K562 (cell line): ENCODE measurements at regions not wholly inside any gene's neighbourhood (a gene's known extent, or its start where the extent isn't known, plus 50 kb on each side); places are given as distances from the start of the nearest gene placed in this dataset.

Source experiments
- ATAC-seq: fragments of 200-7000 bp; cut with Tn5 transposase; 3 replicates; pipeline ENCODE4 v1.9.1; 2020; ENCODE audit warnings: moderate library complexity
- BruUV-seq: library from RNA; stranded (reverse); fragments of 400-500 nt; replicated peaks from 2 replicates; lab custom pipeline; 2021; lab: Mats Ljungman, UMichigan
- CTCF ChIA-PET: fragments of 300-600 bp; formaldehyde crosslinking; extraction: SDS; loops from one replicate; lab custom pipeline; 2021; ENCODE audit warnings: low intra/inter-chr PET ratio; lab: Yijun Ruan, JAX
- POLR2A ChIA-PET: fragments of 300-600, 350-650 bp; sonication (Branson Sonifier 250); formaldehyde crosslinking; extraction: SDS; loops from one replicate; lab custom pipeline; 2021; ENCODE audit warnings: antibody characterized with exemption, inconsistent platforms; lab: Yijun Ruan, JAX
- DNase-seq, 4 experiments: peaks; one replicate each; pipeline versions ENCODE4 v3.0.0 to v3.0.0-alpha.2; 2011 to 2018; ENCODE audit warnings: low spot score in 3 of 4, mixed read lengths in 3 of 4; ENCODE audit errors: extremely low read depth in 1 of 4
- FAIRE-seq: peaks from 2 replicates; lab custom pipeline; 2011; peaks lifted over from hg19 to GRCh38; lab: Jason Lieb, UNC
- H2AFZ ChIP-seq: 2 replicates; pipeline ENCODE4 v1.6.0; 2011; ENCODE audit warnings: low read depth, low read length, control low read depth, inconsistent platforms
- H3K27ac ChIP-seq: fragments of 200-600 bp; 3 replicates; pipeline ENCODE4 v1.8.0; 2011; ENCODE audit warnings: low read depth, mild to moderate bottlenecking, control low read depth, inconsistent platforms, low read length, moderate library complexity, mixed read lengths; ENCODE audit errors: extremely low read depth
- H3K27me3 ChIP-seq, 2 experiments: fragments of 300-600 bp in 1 of 2; 2 replicates in 1 of 2; 3 replicates in 1 of 2; pipeline versions ENCODE4 v1.6.0 to v1.8.0; 2011; ENCODE audit warnings: inconsistent platforms in 2 of 2, low read length in 2 of 2, mild to moderate bottlenecking in 1 of 2, mixed read lengths in 1 of 2, moderate library complexity in 1 of 2; ENCODE audit not compliant: control insufficient read depth in 2 of 2, insufficient read depth in 2 of 2
- H3K36me3 ChIP-seq: fragments of 300-600 bp; 3 replicates; pipeline ENCODE4 v1.8.0; 2011; ENCODE audit warnings: mild to moderate bottlenecking, low read length, inconsistent platforms; ENCODE audit not compliant: control insufficient read depth, insufficient read depth
- H3K4me1 ChIP-seq, 2 experiments: fragments of 200-600 bp in 1 of 2; replicated peaks in 1 of 2; 2 replicates in 1 of 2; 3 replicates in 1 of 2; pipeline versions ENCODE4 v1.5.1 to v1.8.0; 2011; ENCODE audit warnings: inconsistent platforms in 2 of 2, low read length in 2 of 2, mild to moderate bottlenecking in 1 of 2, mixed read lengths in 1 of 2, moderate library complexity in 1 of 2; ENCODE audit not compliant: control insufficient read depth in 2 of 2, insufficient read depth in 2 of 2
- H3K4me2 ChIP-seq: 2 replicates; pipeline ENCODE4 v1.6.1; 2011; ENCODE audit warnings: low read length, control low read depth, inconsistent platforms, mixed read lengths; ENCODE audit not compliant: insufficient read depth
- H3K4me3 ChIP-seq: fragments of 200-600 bp; sonication (generic), shearing (Covaris generic); 2 replicates; pipeline ENCODE4 v1.5.1; 2016; ENCODE audit warnings: control low read depth, inconsistent platforms
- H3K79me2 ChIP-seq: fragments of 200-600 bp; 3 replicates; pipeline ENCODE4 v1.8.0; 2011; ENCODE audit warnings: low read length, inconsistent platforms; ENCODE audit not compliant: control insufficient read depth, insufficient read depth
- H3K9ac ChIP-seq, 2 experiments: 2 replicates each; pipeline versions ENCODE4 v1.6.0 to v1.6.1; 2011; ENCODE audit warnings: low read depth in 2 of 2, low read length in 2 of 2, control low read depth in 1 of 2, inconsistent platforms in 1 of 2, mild to moderate bottlenecking in 1 of 2, mixed read lengths in 1 of 2; ENCODE audit not compliant: insufficient read depth in 1 of 2
- H3K9me1 ChIP-seq: one replicate; pipeline ENCODE4 v1.6.0; 2011; ENCODE audit warnings: inconsistent platforms, mild to moderate bottlenecking, low read length, moderate library complexity; ENCODE audit not compliant: control insufficient read depth, insufficient read depth
- H3K9me3 ChIP-seq: replicated peaks from 2 replicates; pipeline ENCODE4 v1.5.1; 2011; ENCODE audit warnings: low read depth, low read length, inconsistent platforms; ENCODE audit not compliant: control insufficient read depth, insufficient read depth
- H4K20me1 ChIP-seq: replicated peaks from 2 replicates; pipeline ENCODE4 v1.6.1; 2011; ENCODE audit warnings: low read length, inconsistent platforms, mixed read lengths; ENCODE audit not compliant: control insufficient read depth, insufficient read depth
- BHLHE40 ChIP-seq: IDR thresholded peaks from 2 replicates; pipeline ENCODE4 v1.6.1; 2011; ENCODE audit warnings: low read length, improper control_type of control experiment
- CBX1 ChIP-seq: sonication (generic); IDR thresholded peaks from 2 replicates; pipeline ENCODE4 v1.6.1; 2016; ENCODE audit warnings: antibody characterized with exemption, low read depth, mild to moderate bottlenecking
- POLR2AphosphoS2 ChIP-seq: IDR thresholded peaks from 2 replicates; pipeline ENCODE4 v1.6.1; 2012; ENCODE audit warnings: low read length, improper control_type of control experiment
- RFX1 ChIP-seq: fragments of 450-650 bp; IDR thresholded peaks from 2 replicates; pipeline ENCODE4 v1.6.1; 2016; ENCODE audit warnings: mild to moderate bottlenecking, moderate library complexity
- SMC3 ChIP-seq: conservative IDR thresholded peaks from 2 replicates; pipeline ENCODE4 v1.6.1; 2011; ENCODE audit warnings: low read depth, low read length, improper control_type of control experiment; ENCODE audit not compliant: insufficient read depth
- ZNF354B ChIP-seq: fragments of 250-450 bp; sonication (Bioruptor Pico); IDR thresholded peaks from 2 replicates; pipeline ENCODE4 v1.4.0; 2020
- WGBS: fragments of 100-300 bp; shearing (Covaris generic); methylation state at CpG from one replicate; pipeline ENCODE4 v1.1.6; 2016; ENCODE audit warnings: low coverage, mixed read lengths; ENCODE audit not compliant: insufficient coverage; ENCODE audit errors: missing lambda C conversion rate; 5-methylcytosine and 5-hydroxymethylcytosine counted together
- in situ Hi-C: fragments of 300-500 bp; cut with MboI; formaldehyde crosslinking; loops from 4 replicates; pipeline ENCODE4 v1.15.0; 2018; ENCODE audit warnings: inconsistent platforms, mixed read lengths
- intact Hi-C: fragments of 100-400 bp; cut with micrococcal nuclease; formaldehyde crosslinking; loops from 2 replicates; pipeline ENCODE4 v1.14.2; 2022
- TF ChIP-seq, protein P1 (sequence below): fragments of 250-450 bp; sonication (Bioruptor Pico); IDR thresholded peaks from 2 replicates; pipeline ENCODE4 v1.5.0; 2021; ENCODE audit warnings: mild to moderate bottlenecking, moderate library complexity
- TF ChIP-seq, protein P2 (sequence below): fragments of 450-650 bp; formaldehyde crosslinking; IDR thresholded peaks from 2 replicates; pipeline ENCODE4 v1.4.0; 2020; ENCODE audit warnings: mild to moderate bottlenecking, moderate library complexity

DNA sequence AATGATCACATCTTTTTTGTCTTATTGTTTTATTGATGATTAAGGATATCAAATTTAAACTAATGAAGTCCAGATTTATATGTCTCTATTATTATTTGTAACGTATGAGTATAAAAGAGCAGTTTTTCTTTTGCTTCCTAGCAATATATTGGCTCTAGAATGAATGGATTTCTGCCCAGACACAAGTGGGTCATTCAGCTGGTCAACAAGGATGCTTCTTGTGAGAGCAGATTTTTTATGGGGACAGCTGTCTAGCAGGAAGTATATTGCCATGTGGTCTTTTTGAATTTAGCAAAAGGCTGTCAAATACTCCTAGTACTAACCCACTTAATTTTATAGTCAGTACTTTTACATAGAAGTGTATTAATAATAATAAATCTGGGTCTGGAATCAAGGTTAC is 1071.1 kb upstream of the FLRT2 start:
- Histone ChIP-seq H4K20me1 (no peaks in the 10 kb centered on the region), H3K4me3 (no peak overlapping the region)
- BruUV-seq: no TSS peak
- POLR2A ChIA-PET: no interaction called here
- TF ChIP-seq ZNF354B (CRISPR knock-in tag): no peak
- no peak for TF ChIP-seq POLR2AphosphoS2
- no peak for TF ChIP-seq BHLHE40
- TF ChIP-seq, protein P1, sequence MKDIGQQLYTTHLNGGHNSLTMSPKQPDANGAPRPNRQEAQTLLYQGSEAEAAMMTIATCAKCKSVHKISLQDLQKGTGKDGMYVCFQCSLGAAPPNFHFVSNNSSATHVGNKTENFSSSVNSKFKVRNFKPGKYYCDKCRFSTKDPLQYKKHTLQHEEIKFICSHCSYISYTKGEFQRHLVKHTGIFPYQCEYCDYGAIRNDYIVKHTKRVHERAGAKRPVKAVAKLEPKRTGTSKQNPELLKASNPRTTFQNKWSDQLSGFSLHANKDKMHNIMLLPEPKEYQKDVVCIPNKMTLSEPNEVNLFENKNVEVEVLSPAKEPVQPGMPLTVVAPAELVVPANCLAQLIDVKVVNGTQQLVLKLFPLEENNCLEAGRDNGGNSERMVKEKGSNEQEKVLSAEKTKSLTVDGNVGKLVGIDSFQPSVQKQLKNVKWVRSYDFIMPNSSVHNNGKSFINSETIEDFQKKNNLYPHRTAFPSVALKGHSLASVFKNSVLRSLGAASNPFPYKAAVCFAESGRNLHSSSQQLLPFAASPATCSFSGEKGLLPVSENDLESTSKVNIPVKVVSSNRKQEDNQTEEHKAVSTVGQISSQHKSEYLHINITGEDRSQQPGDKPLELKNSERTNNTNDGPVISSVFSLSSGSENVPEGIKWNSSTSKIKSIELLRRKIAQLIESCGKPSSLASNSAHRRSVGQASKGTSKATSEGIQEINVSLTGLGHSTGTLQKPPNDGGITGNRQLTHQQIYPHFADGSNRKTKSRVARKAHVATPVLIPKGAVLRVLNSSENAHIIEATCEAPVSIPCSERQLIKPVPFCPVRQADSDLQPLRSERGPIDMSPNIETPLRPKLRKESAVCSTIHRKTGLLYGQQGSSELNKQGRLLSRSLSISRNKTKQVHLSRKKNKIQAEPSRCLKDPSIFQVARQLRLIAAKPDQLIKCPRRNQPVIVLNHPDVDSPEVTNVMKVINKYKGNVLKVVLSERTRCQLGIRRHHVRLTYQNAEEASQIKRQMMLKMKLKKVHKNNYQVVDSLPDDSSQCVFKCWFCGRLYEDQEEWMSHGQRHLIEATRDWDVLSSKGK (CRISPR knock-in tag): no peak
- no peak for TF ChIP-seq RFX1
- TF ChIP-seq, protein P2, sequence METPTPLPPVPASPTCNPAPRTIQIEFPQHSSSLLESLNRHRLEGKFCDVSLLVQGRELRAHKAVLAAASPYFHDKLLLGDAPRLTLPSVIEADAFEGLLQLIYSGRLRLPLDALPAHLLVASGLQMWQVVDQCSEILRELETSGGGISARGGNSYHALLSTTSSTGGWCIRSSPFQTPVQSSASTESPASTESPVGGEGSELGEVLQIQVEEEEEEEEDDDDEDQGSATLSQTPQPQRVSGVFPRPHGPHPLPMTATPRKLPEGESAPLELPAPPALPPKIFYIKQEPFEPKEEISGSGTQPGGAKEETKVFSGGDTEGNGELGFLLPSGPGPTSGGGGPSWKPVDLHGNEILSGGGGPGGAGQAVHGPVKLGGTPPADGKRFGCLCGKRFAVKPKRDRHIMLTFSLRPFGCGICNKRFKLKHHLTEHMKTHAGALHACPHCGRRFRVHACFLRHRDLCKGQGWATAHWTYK (CRISPR knock-in tag): no peak
- no peak for TF ChIP-seq CBX1
- no peak for TF ChIP-seq SMC3
- TF ChIP-seq, all 486 proteins: peak for 0
- H3K9ac ChIP-seq: no peak overlapping the region
- in situ Hi-C loops (no loop called here), intact Hi-C loops (no loop called here)
- no peak for ATAC-seq
- no peaks in the 10 kb centered on the region for H3K9me3 ChIP-seq
- CTCF ChIA-PET: no interaction called here
- H3K9me1 ChIP-seq: no peaks in the 10 kb centered on the region
- no peak overlapping the region for H3K4me2 ChIP-seq
- H3K27ac ChIP-seq: no peak overlapping the region
- no peak overlapping the region for H2AFZ ChIP-seq
- DNase-seq: no peak
- 0% methylated on average over 1 of the region's 1 CpG for WGBS
- no peaks in the 10 kb centered on the region for H3K4me1 ChIP-seq
- H3K27me3 ChIP-seq: no peaks in the 10 kb centered on the region
- no peaks in the 10 kb centered on the region for H3K79me2 ChIP-seq
- H3K36me3 ChIP-seq: no peaks in the 10 kb centered on the region
- FAIRE-seq: no peak
